Cardiac fibroblast (primary cell): ENCODE measurements at regions not wholly inside any gene's neighbourhood (a gene's known extent, or its start where the extent isn't known, plus 50 kb on each side); places are given as distances from the start of the nearest gene placed in this dataset.

Experiments
- DNase-seq, 2 donors: peaks; one replicate each; pipeline versions ENCODE4 v3.0.0 to v3.0.0-alpha.2; 2010; ENCODE audit warnings: low read depth in 2 of 2
- H3K4me3 ChIP-seq, 2 donors: replicated peaks in 1 of 2; 1 replicate in 1 of 2; 2 replicates in 1 of 2; pipeline ENCODE4 v1.5.1; 2011; ENCODE audit warnings: low read depth in 2 of 2, low read length in 2 of 2, mild to moderate bottlenecking in 2 of 2, moderate library complexity in 1 of 2
- CTCF ChIP-seq: IDR thresholded peaks from one replicate; pipeline ENCODE4 v1.5.1; 2011; ENCODE audit warnings: low read depth, mild to moderate bottlenecking, low read length, inconsistent platforms

- no peak overlapping the region for H3K4me3 ChIP-seq
- TF ChIP-seq CTCF = no peak
- DNase-seq = no peak
Measured at GRCh38 chr7:88661921-88662320, 97.6 kb upstream of the ZNF804B start.

- no peak for DNase-seq
- TF ChIP-seq CTCF = no peak
Measured at GRCh38 chr7:88647825-88648224, 111.7 kb upstream of the ZNF804B start.

GRCh38 chr7:88638583-88638982 lies 120.9 kb upstream of the ZNF804B start:
- H3K4me3 ChIP-seq = no peak overlapping the region
- no peak for DNase-seq
- no peak for TF ChIP-seq CTCF

More at GRCh38 chr7:88647825-88648224, 111.7 kb upstream of the ZNF804B start:
- no peak overlapping the region for H3K4me3 ChIP-seq

- DNase-seq = no peak
- H3K4me3 ChIP-seq = no peak overlapping the region
- no peak for TF ChIP-seq CTCF
Measured at GRCh38 chr7:88637795-88638194, 121.7 kb upstream of the ZNF804B start.

- no peak for TF ChIP-seq CTCF
- DNase-seq = no peak
- no peak overlapping the region for H3K4me3 ChIP-seq
Measured at GRCh38 chr7:88635149-88635548, 124.4 kb upstream of the ZNF804B start.

GRCh38 chr7:88629559-88629958 lies 129.9 kb upstream of the ZNF804B start:
- TF ChIP-seq CTCF = no peak
- no peak overlapping the region for H3K4me3 ChIP-seq
- DNase-seq = no peak

GRCh38 chr7:88628363-88629085 lies 131.0 kb upstream of the ZNF804B start:
- no peak for TF ChIP-seq CTCF
- no peak overlapping the region for H3K4me3 ChIP-seq
- DNase-seq = no peak
